ENCODE measurements at regions not wholly inside any gene's neighbourhood (a gene's known extent, or its start where the extent isn't known, plus 50 kb on each side); places are given as distances from the start of the nearest gene placed in this dataset.

GRCh38 chr11:116371146-116371545, 401.6 kb downstream of the BUD13 start:
- FAIRE-seq, result no peak
- Histone ChIP-seq H3K4me1 (no peaks in the 10 kb centered on the region), H3K4me2 (no peak overlapping the region), H3K27ac (no peak overlapping the region), H3K9me3 (no peaks in the 10 kb centered on the region), H3K4me3 (no peak overlapping the region)
- TF ChIP-seq REST (IDR thresholded peaks at IDR 0.05) (no peak), ZFP36 (IDR thresholded peaks at IDR 0.05; ENCODE audit: borderline replicate concordance, partially characterized antibody) (no peak), POLR2AphosphoS2 (conservative IDR thresholded peaks at IDR 0.05; ENCODE audit: low read length) (no peak), RCOR1 (IDR thresholded peaks at IDR 0.05; ENCODE audit: low read depth, low read length) (no peak), BCL3 (IDR thresholded peaks at IDR 0.05) (no peak)
- TF ChIP-seq, protein P1, sequence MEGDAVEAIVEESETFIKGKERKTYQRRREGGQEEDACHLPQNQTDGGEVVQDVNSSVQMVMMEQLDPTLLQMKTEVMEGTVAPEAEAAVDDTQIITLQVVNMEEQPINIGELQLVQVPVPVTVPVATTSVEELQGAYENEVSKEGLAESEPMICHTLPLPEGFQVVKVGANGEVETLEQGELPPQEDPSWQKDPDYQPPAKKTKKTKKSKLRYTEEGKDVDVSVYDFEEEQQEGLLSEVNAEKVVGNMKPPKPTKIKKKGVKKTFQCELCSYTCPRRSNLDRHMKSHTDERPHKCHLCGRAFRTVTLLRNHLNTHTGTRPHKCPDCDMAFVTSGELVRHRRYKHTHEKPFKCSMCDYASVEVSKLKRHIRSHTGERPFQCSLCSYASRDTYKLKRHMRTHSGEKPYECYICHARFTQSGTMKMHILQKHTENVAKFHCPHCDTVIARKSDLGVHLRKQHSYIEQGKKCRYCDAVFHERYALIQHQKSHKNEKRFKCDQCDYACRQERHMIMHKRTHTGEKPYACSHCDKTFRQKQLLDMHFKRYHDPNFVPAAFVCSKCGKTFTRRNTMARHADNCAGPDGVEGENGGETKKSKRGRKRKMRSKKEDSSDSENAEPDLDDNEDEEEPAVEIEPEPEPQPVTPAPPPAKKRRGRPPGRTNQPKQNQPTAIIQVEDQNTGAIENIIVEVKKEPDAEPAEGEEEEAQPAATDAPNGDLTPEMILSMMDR (IDR thresholded peaks at IDR 0.05), result no peak
- ChIA-PET CTCF (interaction anchor here (0.6 kb wide), 1 partner anchor 283 kb away, joined by 3 read pairs; no protein-coding TSS in a partner anchor), POLR2A (no interaction called here)
- no peak for ATAC-seq
- no peak for DNase-seq (ENCODE audit: low read depth in 1 of 2, low spot score in 1 of 2)
- WGBS (ENCODE audit: missing lambda C conversion rate), result 0% methylated on average over 3 of the region's 3 CpGs

DNA sequence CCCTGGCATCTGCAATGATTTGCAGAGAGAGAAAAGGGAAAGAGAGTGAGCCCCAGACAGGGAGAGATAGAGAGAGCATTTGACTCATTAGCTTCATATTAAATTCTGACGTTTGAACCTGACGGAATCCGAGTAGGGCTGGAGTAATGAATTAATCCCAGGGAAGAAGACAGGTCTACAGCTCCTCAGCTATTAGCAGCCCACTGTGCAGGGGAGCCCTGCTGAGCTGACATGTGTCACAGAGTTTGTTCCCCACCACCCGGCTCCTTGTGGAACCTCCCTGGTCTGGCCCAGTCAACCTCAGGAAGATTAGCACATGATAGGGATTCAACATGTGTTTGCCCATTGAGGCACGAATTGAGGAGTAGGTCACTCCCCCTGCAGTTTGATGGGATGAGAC, 404.0 kb downstream of the BUD13 start:
- Histone ChIP-seq H3K9me3 (no peaks in the 10 kb centered on the region), H3K4me3 (no peak overlapping the region), H3K4me2 (no peak overlapping the region), H3K4me1 (no peaks in the 10 kb centered on the region), H3K27ac (no peak overlapping the region)
- ChIA-PET CTCF (no interaction called here), POLR2A (no interaction called here)
- TF ChIP-seq REST (IDR thresholded peaks at IDR 0.05), result no peak
- no peak for TF ChIP-seq HEYL (CRISPR knock-in tag; IDR thresholded peaks at IDR 0.05)
- TF ChIP-seq CHD4 (IDR thresholded peaks at IDR 0.05; ENCODE audit: borderline replicate concordance), result no peak
- TF ChIP-seq NFE2L2 (conservative IDR thresholded peaks at IDR 0.05; ENCODE audit: low read length), result no peak
- no peak for TF ChIP-seq HDAC2 (IDR thresholded peaks at IDR 0.05)
- TF ChIP-seq CBX8 (IDR thresholded peaks at IDR 0.05), result no peak
- TF ChIP-seq, protein P2, sequence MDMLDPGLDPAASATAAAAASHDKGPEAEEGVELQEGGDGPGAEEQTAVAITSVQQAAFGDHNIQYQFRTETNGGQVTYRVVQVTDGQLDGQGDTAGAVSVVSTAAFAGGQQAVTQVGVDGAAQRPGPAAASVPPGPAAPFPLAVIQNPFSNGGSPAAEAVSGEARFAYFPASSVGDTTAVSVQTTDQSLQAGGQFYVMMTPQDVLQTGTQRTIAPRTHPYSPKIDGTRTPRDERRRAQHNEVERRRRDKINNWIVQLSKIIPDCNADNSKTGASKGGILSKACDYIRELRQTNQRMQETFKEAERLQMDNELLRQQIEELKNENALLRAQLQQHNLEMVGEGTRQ (IDR thresholded peaks at IDR 0.05), result no peak
- TF ChIP-seq BHLHE40 (IDR thresholded peaks at IDR 0.05; ENCODE audit: low read depth, low read length), result no peak
- no peak for TF ChIP-seq KDM1A (IDR thresholded peaks at IDR 0.05; ENCODE audit: low read depth)
- TF ChIP-seq EHF (CRISPR knock-in tag; IDR thresholded peaks at IDR 0.05), result no peak
- no peak for TF ChIP-seq NPAS2 (CRISPR knock-in tag; IDR thresholded peaks at IDR 0.05; ENCODE audit: borderline replicate concordance)
- TF ChIP-seq TFCP2L1 (CRISPR knock-in tag; IDR thresholded peaks at IDR 0.05), result no peak
- FAIRE-seq (no peak), DNase-seq (ENCODE audit: low read depth in 1 of 2, low spot score in 1 of 2) (no peak), ATAC-seq (no peak)
- 58% methylated on average over 4 of the region's 5 CpGs for WGBS (ENCODE audit: missing lambda C conversion rate)
